GM21360 (cell line): ENCODE measurements at regions not wholly inside any gene's neighbourhood (a gene's known extent, or its start where the extent isn't known, plus 50 kb on each side); places are given as distances from the start of the nearest gene placed in this dataset.

Source experiments
- ATAC-seq: cut with Tn5 transposase; IDR thresholded peaks from one replicate; pipeline ENCODE4 v1.9.1; 2021; ENCODE audit warnings: mild to moderate bottlenecking, moderate library complexity; ENCODE audit not compliant: unreplicated experiment

- ATAC-seq, result no peak
Measured at GRCh38 chr7:96495751-96496216, 173.9 kb upstream of the SLC25A13 start.

GRCh38 chr7:96486681-96487080 is 164.8 kb upstream of the SLC25A13 start:
- no peak for ATAC-seq

GRCh38 chr7:96484845-96485244 is 162.9 kb upstream of the SLC25A13 start:
- no peak for ATAC-seq

- no peak for ATAC-seq
Measured at GRCh38 chr7:96484091-96484490, 162.2 kb upstream of the SLC25A13 start.

- ATAC-seq, result no peak
Measured at GRCh38 chr7:96481796-96482195, 159.9 kb upstream of the SLC25A13 start.

- no peak for ATAC-seq
Measured at GRCh38 chr7:96479015-96479645, 157.2 kb upstream of the SLC25A13 start.

- no peak for ATAC-seq
Measured at GRCh38 chr7:96471606-96472005, 149.7 kb upstream of the SLC25A13 start.

GRCh38 chr7:96452146-96452545 is 130.2 kb upstream of the SLC25A13 start:
- ATAC-seq, result no peak

GRCh38 chr7:96449094-96449493 is 127.2 kb upstream of the SLC25A13 start:
- ATAC-seq, result no peak

- ATAC-seq, result no peak
Measured at GRCh38 chr7:96447109-96447645, 125.3 kb upstream of the SLC25A13 start.

- ATAC-seq, result no peak
Measured at GRCh38 chr7:96441436-96442084, 119.7 kb upstream of the SLC25A13 start.

GRCh38 chr7:96440328-96440727 is 118.4 kb upstream of the SLC25A13 start:
- ATAC-seq, result no peak

GRCh38 chr7:96436880-96437279 is 115.0 kb upstream of the SLC25A13 start:
- no peak for ATAC-seq

- ATAC-seq, result no peak
Measured at GRCh38 chr7:96430356-96430755, 108.5 kb upstream of the SLC25A13 start.

- no peak for ATAC-seq
Measured at GRCh38 chr7:96427143-96427542, 105.2 kb upstream of the SLC25A13 start.

GRCh38 chr7:96426685-96427084 is 104.8 kb upstream of the SLC25A13 start:
- ATAC-seq, result no peak

GRCh38 chr7:96426027-96426426 is 104.1 kb upstream of the SLC25A13 start:
- ATAC-seq, result no peak

- ATAC-seq, result no peak
Measured at GRCh38 chr7:96424411-96424810, 102.5 kb upstream of the SLC25A13 start.

GRCh38 chr7:96422388-96422787 is 100.5 kb upstream of the SLC25A13 start:
- ATAC-seq, result no peak

- ATAC-seq, result no peak
Measured at GRCh38 chr7:96418581-96418980, 96.7 kb upstream of the SLC25A13 start.

- no peak for ATAC-seq
Measured at GRCh38 chr7:96417784-96418183, 95.9 kb upstream of the SLC25A13 start.

GRCh38 chr7:96416599-96416998 is 94.7 kb upstream of the SLC25A13 start:
- no peak for ATAC-seq
